ENCODE measurements at regions not wholly inside any gene's neighbourhood (a gene's known extent, or its start where the extent isn't known, plus 50 kb on each side); places are given as distances from the start of the nearest gene placed in this dataset.

GRCh38 chr7:155360495-155361345 is 63.0 kb downstream of the INSIG1 start:
- DNase-seq = no peak

- DNase-seq = no peak
Measured at GRCh38 chr7:155361346-155361680, 63.6 kb downstream of the INSIG1 start.

- no peak for DNase-seq
Measured at GRCh38 chr7:155361947-155362346, 64.3 kb downstream of the INSIG1 start.

- no peak for DNase-seq
Measured at GRCh38 chr7:155362380-155363145, 64.9 kb downstream of the INSIG1 start.

- DNase-seq = no peak
Measured at GRCh38 chr7:155363146-155363539, 65.5 kb downstream of the INSIG1 start.

GRCh38 chr7:155363852-155364600 is 66.3 kb downstream of the INSIG1 start:
- no peak for DNase-seq

GRCh38 chr7:155365146-155365874 is 67.6 kb downstream of the INSIG1 start:
- no peak for DNase-seq

- DNase-seq = no peak
Measured at GRCh38 chr7:155368894-155369600, 71.4 kb downstream of the INSIG1 start.

- no peak for DNase-seq
Measured at GRCh38 chr7:155369766-155370165, 72.1 kb downstream of the INSIG1 start.

GRCh38 chr7:155371331-155371883 is 73.7 kb downstream of the INSIG1 start:
- DNase-seq = no peak

GRCh38 chr7:155371884-155372781 is 74.5 kb downstream of the INSIG1 start:
- no peak for DNase-seq

- no peak for DNase-seq
Measured at GRCh38 chr7:155372782-155373358, 75.2 kb downstream of the INSIG1 start.

- DNase-seq = no peak
Measured at GRCh38 chr7:155373359-155374273, 75.9 kb downstream of the INSIG1 start.

GRCh38 chr7:155374276-155375252 is 76.9 kb downstream of the INSIG1 start:
- no peak for DNase-seq

- no peak for DNase-seq
Measured at GRCh38 chr7:155375337-155376277, 77.9 kb downstream of the INSIG1 start.

Measured in right lung (tissue), 2 donors.